Tibial artery (tissue), 4 donors: ENCODE measurements at regions not wholly inside any gene's neighbourhood (a gene's known extent, or its start where the extent isn't known, plus 50 kb on each side); places are given as distances from the start of the nearest gene placed in this dataset.

ENCODE experiments used
- DNase-seq, 2 donors: peaks; one replicate each; pipeline ENCODE4 v3.0.0-alpha.2; 2019
- H3K27ac ChIP-seq, 2 donors: fragments of 200-600 bp; sonication (generic) in 1 of 2; 1 replicate in 1 of 2; 2 replicates in 1 of 2; pipeline ENCODE4 v1.5.1; 2018 to 2019; ENCODE audit warnings: mild to moderate bottlenecking in 1 of 2
- H3K27me3 ChIP-seq, 2 donors: fragments of 200-600 bp; sonication (generic) in 1 of 2; one replicate each; pipeline versions ENCODE4 v1.5.1 to v1.6.0; 2016 to 2019
- H3K36me3 ChIP-seq, 3 donors: fragments of 200-600 bp; sonication (generic) in 2 of 3; one replicate each; pipeline ENCODE4 v1.5.1; 2016 to 2019; ENCODE audit warnings: mild to moderate bottlenecking in 2 of 3
- H3K4me1 ChIP-seq, 4 donors: fragments of 200-600 bp; sonication (generic) in 2 of 4; 1 replicate in 3 of 4; 2 replicates in 1 of 4; pipeline ENCODE4 v1.5.1; 2016 to 2019
- H3K4me3 ChIP-seq, 2 donors: fragments of 200-600 bp; sonication (generic) in 1 of 2; 1 replicate in 1 of 2; 2 replicates in 1 of 2; pipeline ENCODE4 v1.5.1; 2018 to 2019; ENCODE audit warnings: mild to moderate bottlenecking in 2 of 2
- H3K9me3 ChIP-seq, 3 donors: fragments of 200-600 bp; sonication (generic) in 1 of 3; one replicate each; pipeline ENCODE4 v1.5.1; 2016 to 2019
- CTCF ChIP-seq, 2 experiments: fragments of 200-600 bp in 1 of 2; fragments of 450-650 bp in 1 of 2; IDR thresholded peaks; one replicate each; pipeline ENCODE4 v1.5.1; 2017 to 2019; ENCODE audit warnings: antibody characterized with exemption in 2 of 2, mild to moderate bottlenecking in 1 of 2, moderate library complexity in 1 of 2
- intact Hi-C: fragments of 100-400 bp; cut with DNase I; formaldehyde crosslinking; loops from one replicate; pipeline ENCODE4 v1.15.0; 2023; ENCODE audit warnings: low total_unique reads

- H3K9me3 ChIP-seq, result no peaks in the 10 kb centered on the region
- TF ChIP-seq CTCF (IDR thresholded peaks at IDR 0.05), result no peak
- H3K27me3 ChIP-seq, result no peaks in the 10 kb centered on the region
- no peak overlapping the region for H3K4me3 ChIP-seq
- peaks cover 0 to 74% (median 5%) of the 10 kb centered on the region in 4 donors for H3K4me1 ChIP-seq
- no peak for DNase-seq
- H3K27ac ChIP-seq, result peak overlapping the region; percentile 36 to 64
- intact Hi-C loops, result no loop called here
- no peaks in the 10 kb centered on the region for H3K36me3 ChIP-seq
Observed at GRCh38 chr17:12575641-12576040, 90.0 kb upstream of the MYOCD start.

GRCh38 chr17:12579288-12579687 lies 86.4 kb upstream of the MYOCD start:
- no peak for DNase-seq
- Histone ChIP-seq H3K27ac (peak overlapping the region; percentile 47 to 65), H3K4me3 (peak overlapping the region in 1 of 2 donors; percentile 31), H3K36me3 (no peaks in the 10 kb centered on the region), H3K4me1 (peaks cover 0 to 58% (median 2%) of the 10 kb centered on the region in 4 donors), H3K27me3 (no peaks in the 10 kb centered on the region), H3K9me3 (no peaks in the 10 kb centered on the region)
- intact Hi-C loops, result no loop called here
- no peak for TF ChIP-seq CTCF (IDR thresholded peaks at IDR 0.05)

- H3K4me1 ChIP-seq, result peaks cover 0 to 45% (median 0%) of the 10 kb centered on the region in 4 donors
- H3K36me3 ChIP-seq, result no peaks in the 10 kb centered on the region
- peak overlapping the region; percentile 47 to 65 for H3K27ac ChIP-seq
- intact Hi-C loops, result loop anchor here (5.0 kb wide), 1 partner anchor 47 kb away; no protein-coding TSS in a partner anchor
- no peaks in the 10 kb centered on the region for H3K27me3 ChIP-seq
- no peak for DNase-seq
- no peak for TF ChIP-seq CTCF (IDR thresholded peaks at IDR 0.05)
- no peaks in the 10 kb centered on the region for H3K9me3 ChIP-seq
- H3K4me3 ChIP-seq, result peak overlapping the region; percentile 15 to 31
Observed at GRCh38 chr17:12580640-12581039, 85.0 kb upstream of the MYOCD start.

- TF ChIP-seq CTCF (IDR thresholded peaks at IDR 0.05), result no peak
- H3K9me3 ChIP-seq, result no peaks in the 10 kb centered on the region
- peak overlapping the region in 1 of 2 donors; percentile 25 for H3K27ac ChIP-seq
- H3K4me1 ChIP-seq, result peaks cover 0 to 18% (median 0%) of the 10 kb centered on the region in 4 donors
- no peaks in the 10 kb centered on the region for H3K27me3 ChIP-seq
- H3K36me3 ChIP-seq, result no peaks in the 10 kb centered on the region
- intact Hi-C loops, result loop anchor here (5.0 kb wide), 1 partner anchor 43 kb away; no protein-coding TSS in a partner anchor
- no peak for DNase-seq
- no peak overlapping the region for H3K4me3 ChIP-seq
Observed at GRCh38 chr17:12584727-12585126, 81.0 kb upstream of the MYOCD start.

GRCh38 chr17:12588531-12588930 lies 77.2 kb upstream of the MYOCD start:
- Histone ChIP-seq H3K9me3 (no peaks in the 10 kb centered on the region), H3K27me3 (no peaks in the 10 kb centered on the region), H3K27ac (no peak overlapping the region), H3K4me3 (no peak overlapping the region), H3K4me1 (peaks cover 0 to 22% (median 2%) of the 10 kb centered on the region in 4 donors), H3K36me3 (no peaks in the 10 kb centered on the region)
- no peak for DNase-seq
- TF ChIP-seq CTCF (IDR thresholded peaks at IDR 0.05), result no peak
- intact Hi-C loops, result no loop called here

GRCh38 chr17:12590417-12590816 lies 75.3 kb upstream of the MYOCD start:
- H3K9me3 ChIP-seq, result no peaks in the 10 kb centered on the region

More at GRCh38 chr17:12590417-12590816, 75.3 kb upstream of the MYOCD start:
- Histone ChIP-seq H3K36me3 (no peaks in the 10 kb centered on the region), H3K27me3 (no peaks in the 10 kb centered on the region), H3K4me1 (peaks cover 0 to 22% (median 2%) of the 10 kb centered on the region in 4 donors), H3K4me3 (no peak overlapping the region), H3K27ac (peak overlapping the region in 1 of 2 donors; percentile 60)
- intact Hi-C loops, result no loop called here
- no peak for TF ChIP-seq CTCF (IDR thresholded peaks at IDR 0.05)
- DNase-seq, result no peak
